Spleen (tissue), 11 donors: ENCODE measurements at regions not wholly inside any gene's neighbourhood (a gene's known extent, or its start where the extent isn't known, plus 50 kb on each side); places are given as distances from the start of the nearest gene placed in this dataset.

Source experiments
- DNase-seq: peaks from one replicate; pipeline ENCODE4 v3.0.0-alpha.2; 2020
- H3K27ac ChIP-seq, 8 donors: fragments of 200-600 bp; sonication (generic) in 7 of 8; 1 replicate in 4 of 8; 2 replicates in 4 of 8; pipeline versions ENCODE4 v1.5.0 to v1.8.0; 2016 to 2021; ENCODE audit warnings: inconsistent platforms in 4 of 8, mild to moderate bottlenecking in 4 of 8, moderate library complexity in 1 of 8
- H3K27me3 ChIP-seq, 7 donors: fragments of 200-600 bp; sonication (generic) in 6 of 7; replicated peaks in 1 of 7; 1 replicate in 4 of 7; 2 replicates in 3 of 7; pipeline versions ENCODE4 v1.5.0 to v1.8.0; 2016 to 2021; ENCODE audit warnings: inconsistent platforms in 3 of 7, mild to moderate bottlenecking in 1 of 7
- H3K36me3 ChIP-seq, 6 donors: fragments of 200-600 bp; sonication (generic) in 5 of 6; 1 replicate in 4 of 6; 2 replicates in 2 of 6; pipeline versions ENCODE4 v1.5.0 to v1.8.0; 2016 to 2021; ENCODE audit warnings: inconsistent platforms in 2 of 6
- H3K4me1 ChIP-seq, 6 donors: fragments of 200-600 bp; sonication (generic) in 5 of 6; 1 replicate in 3 of 6; 2 replicates in 3 of 6; pipeline versions ENCODE4 v1.5.0 to v1.8.0; 2016 to 2021; ENCODE audit warnings: inconsistent platforms in 3 of 6
- H3K4me3 ChIP-seq, 8 donors: fragments of 200-600 bp; sonication (generic) in 7 of 8; 1 replicate in 4 of 8; 2 replicates in 4 of 8; pipeline versions ENCODE4 v1.5.0 to v1.8.0; 2016 to 2021; ENCODE audit warnings: inconsistent platforms in 4 of 8, mild to moderate bottlenecking in 4 of 8, moderate library complexity in 2 of 8
- H3K9me3 ChIP-seq, 8 donors: fragments of 200-600 bp; sonication (generic) in 7 of 8; 1 replicate in 4 of 8; 2 replicates in 4 of 8; pipeline versions ENCODE4 v1.5.0 to v1.8.0; 2016 to 2021; ENCODE audit warnings: inconsistent platforms in 4 of 8
- CTCF ChIP-seq, 11 experiments: fragments of 200-600 bp in 7 of 11; fragments of 450-650 bp in 4 of 11; sonication (generic) in 4 of 11; IDR thresholded peaks in 8 of 11; conservative IDR thresholded peaks in 3 of 11; 1 replicate in 7 of 11; 2 replicates in 4 of 11; pipeline versions ENCODE4 v1.4.0 to v1.8.0; 2016 to 2021; ENCODE audit warnings: antibody characterized with exemption in 11 of 11, inconsistent platforms in 4 of 11, mild to moderate bottlenecking in 1 of 11
- POLR2A ChIP-seq, 3 donors: fragments of 450-650 bp; IDR thresholded peaks; one replicate each; pipeline ENCODE4 v1.5.1; 2017; ENCODE audit warnings: antibody characterized with exemption in 3 of 3, mild to moderate bottlenecking in 1 of 3
- POLR2AphosphoS5 ChIP-seq, 3 donors: sonication (generic); formaldehyde crosslinking; IDR thresholded peaks; one replicate each; pipeline ENCODE4 v1.5.1; 2017; ENCODE audit warnings: antibody characterized with exemption in 3 of 3
- WGBS, 5 donors: extraction: QIAGEN DNeasy Blood & Tissue Kit in 3 of 5; methylation state at CpG; one replicate each; pipeline versions ENCODE4 v1.1.5 to v1.1.7; 2013 to 2018; 5-methylcytosine and 5-hydroxymethylcytosine counted together
- intact Hi-C: fragments of 100-400 bp; cut with DNase I; formaldehyde crosslinking; loops from one replicate; pipeline ENCODE4 v1.15.0; 2023; ENCODE audit warnings: low total_unique reads
- donor health status: healthy with polysubstance abuse.
- donor health status: DM: no; HTN: no; CAD: no; lungs with moderate emphysema.
- donor health status: DM: no; HTN: no; CAD: no.
- donor health status: Bipolar disorder and iron deficiency.
- donor health status: healthy.
- donor health status: DM: no; HTN: no; CAD: no.
- donor health status: DM: yes; HTN: yes; CAD: no.

- Histone ChIP-seq H3K27ac (no peak overlapping the region), H3K9me3 (no peaks in the 10 kb centered on the region), H3K4me3 (no peak overlapping the region), H3K27me3 (no peaks in the 10 kb centered on the region), H3K36me3 (no peaks in the 10 kb centered on the region), H3K4me1 (no peaks in the 10 kb centered on the region)
- intact Hi-C loops, result no loop called here
- no peak for DNase-seq
- WGBS, 5 donors, result 50 to 72% (median 67%) methylated on average over 1 of the region's 1 CpG
- TF ChIP-seq POLR2A (IDR thresholded peaks at IDR 0.05) (no peak), CTCF (IDR thresholded peaks at IDR 0.05 in 8 of 11, conservative IDR thresholded peaks at IDR 0.05 in 3 of 11) (no peak)
These were observed 516.1 kb upstream of the GOLIM4 start for GRCh38 chr3:168611826-168612225.

GRCh38 chr3:168608926-168609325 lies 513.2 kb upstream of the GOLIM4 start:
- intact Hi-C loops, result no loop called here
- no peaks in the 10 kb centered on the region for H3K27me3 ChIP-seq
- H3K9me3 ChIP-seq, result no peaks in the 10 kb centered on the region
- no peak for TF ChIP-seq POLR2AphosphoS5 (IDR thresholded peaks at IDR 0.05)
- TF ChIP-seq CTCF (IDR thresholded peaks at IDR 0.05 in 8 of 11, conservative IDR thresholded peaks at IDR 0.05 in 3 of 11), result no peak
- no peak for TF ChIP-seq POLR2A (IDR thresholded peaks at IDR 0.05)
- no peak overlapping the region for H3K27ac ChIP-seq
- WGBS, 5 donors, result 69 to 81% (median 81%) methylated on average over 3 of the region's 3 CpGs
- DNase-seq, result no peak
- H3K36me3 ChIP-seq, result no peaks in the 10 kb centered on the region
- no peaks in the 10 kb centered on the region for H3K4me1 ChIP-seq
- H3K4me3 ChIP-seq, result no peak overlapping the region

GRCh38 chr3:168604767-168605166 lies 509.0 kb upstream of the GOLIM4 start:
- no peak for DNase-seq
- TF ChIP-seq POLR2AphosphoS5 (IDR thresholded peaks at IDR 0.05), result no peak
- TF ChIP-seq POLR2A (IDR thresholded peaks at IDR 0.05), result no peak
- no peak for TF ChIP-seq CTCF (IDR thresholded peaks at IDR 0.05 in 8 of 11, conservative IDR thresholded peaks at IDR 0.05 in 3 of 11)
- Histone ChIP-seq H3K27me3 (no peaks in the 10 kb centered on the region), H3K27ac (no peak overlapping the region), H3K36me3 (no peaks in the 10 kb centered on the region), H3K4me1 (no peaks in the 10 kb centered on the region), H3K9me3 (no peaks in the 10 kb centered on the region), H3K4me3 (no peak overlapping the region)
- intact Hi-C loops, result no loop called here
- WGBS, 5 donors, result 74 to 91% (median 77%) methylated on average over 3 of the region's 3 CpGs

GRCh38 chr3:168598250-168598649 lies 502.5 kb upstream of the GOLIM4 start:
- H3K27ac ChIP-seq, result no peak overlapping the region
- 95 to 98% (median 96%) methylated on average over 2 of the region's 2 CpGs for WGBS, 5 donors
- no peak overlapping the region for H3K4me3 ChIP-seq
- intact Hi-C loops, result no loop called here
- DNase-seq, result no peak
- no peaks in the 10 kb centered on the region for H3K27me3 ChIP-seq
- H3K4me1 ChIP-seq, result no peaks in the 10 kb centered on the region
- TF ChIP-seq CTCF (IDR thresholded peaks at IDR 0.05 in 8 of 11, conservative IDR thresholded peaks at IDR 0.05 in 3 of 11) (no peak), POLR2A (IDR thresholded peaks at IDR 0.05) (no peak), POLR2AphosphoS5 (IDR thresholded peaks at IDR 0.05) (no peak)
- H3K36me3 ChIP-seq, result no peaks in the 10 kb centered on the region
- no peaks in the 10 kb centered on the region for H3K9me3 ChIP-seq
